ENCODE measurements at regions not wholly inside any gene's neighbourhood (a gene's known extent, or its start where the extent isn't known, plus 50 kb on each side); places are given as distances from the start of the nearest gene placed in this dataset.

GRCh38 chr16:65294165-65294564, 172.3 kb upstream of the CDH11 start:
- POLR2A ChIA-PET = no interaction called here
- no peaks in the 10 kb centered on the region for H3K36me3 ChIP-seq (replicated peaks in 1 of 2; ENCODE audit: control extremely low read depth in 1 of 2, control insufficient read depth in 1 of 2, extremely low read depth in 1 of 2, insufficient read depth in 2 of 2, low read length in 1 of 2)
- Mint-ChIP-seq H3K4me3 (no peak overlapping the region), H3K27me3 (no peaks in the 10 kb centered on the region), H3K4me1 (no peaks in the 10 kb centered on the region), H3K9me3 (ENCODE audit: insufficient read depth) (no peaks in the 10 kb centered on the region), H3K27ac (no peak overlapping the region)
- DNase-seq (no peak), ATAC-seq (ENCODE audit: low read depth) (no peak)
- intact Hi-C loops (cut with micrococcal nuclease) = no loop called here
- no peaks in the 10 kb centered on the region for H3K27me3 ChIP-seq (replicated peaks in 1 of 4; ENCODE audit: control extremely low read depth in 1 of 4, control insufficient read depth in 3 of 4, insufficient read depth in 4 of 4, low read length in 3 of 4)
- no peaks in the 10 kb centered on the region for H3K4me1 ChIP-seq (ENCODE audit: control insufficient read depth in 2 of 2, insufficient read depth in 2 of 2, low read length in 2 of 2)
- peaks cover 0 to 4% (median 0%) of the 10 kb centered on the region in 3 donors for H3K9me3 ChIP-seq (ENCODE audit: control extremely low read depth in 1 of 3, control insufficient read depth in 2 of 3, insufficient read depth in 1 of 3, low read length in 2 of 3)
- H3K27ac ChIP-seq (ENCODE audit: low read length in 2 of 2) = no peak overlapping the region
- no peaks in the 10 kb centered on the region for H4K20me1 ChIP-seq (ENCODE audit: control insufficient read depth, insufficient read depth, low read length, poor library complexity, severe bottlenecking)
- H3K4me2 ChIP-seq (replicated peaks; ENCODE audit: low read depth, low read length, poor library complexity, severe bottlenecking) = no peak overlapping the region
- WGBS (ENCODE audit: insufficient coverage) = 75% methylated on average over 2 of the region's 3 CpGs
- no peak overlapping the region for H2AFZ ChIP-seq (ENCODE audit: insufficient read depth, low read depth, low read length, poor library complexity, severe bottlenecking)
- H3K79me2 ChIP-seq (ENCODE audit: control insufficient read depth, insufficient read depth, low read length) = no peaks in the 10 kb centered on the region
- no peak overlapping the region for H3K9ac ChIP-seq (ENCODE audit: low read length)
- CTCF ChIA-PET = no interaction called here
- no peak overlapping the region for H3K4me3 ChIP-seq (ENCODE audit: control extremely low read depth in 1 of 5, extremely low read depth in 1 of 5, insufficient read depth in 1 of 5, low read depth in 2 of 5, low read length in 4 of 5)
- TF ChIP-seq EZH2 (IDR thresholded peaks at IDR 0.05; ENCODE audit: borderline replicate concordance, insufficient read depth, low read depth, low read length, poor library complexity, severe bottlenecking) (no peak), CTCF (IDR thresholded peaks at IDR 0.05) (no peak)

- no peak overlapping the region for H3K4me2 ChIP-seq (replicated peaks; ENCODE audit: low read depth, low read length, poor library complexity, severe bottlenecking)
- H3K9me3 Mint-ChIP-seq (ENCODE audit: insufficient read depth) = no peaks in the 10 kb centered on the region
- H3K27ac Mint-ChIP-seq = no peak overlapping the region
- H3K9me3 ChIP-seq (ENCODE audit: control extremely low read depth in 1 of 3, control insufficient read depth in 2 of 3, insufficient read depth in 1 of 3, low read length in 2 of 3) = no peaks in the 10 kb centered on the region
- POLR2A ChIA-PET = no interaction called here
- H3K4me3 ChIP-seq (ENCODE audit: control extremely low read depth in 1 of 5, extremely low read depth in 1 of 5, insufficient read depth in 1 of 5, low read depth in 2 of 5, low read length in 4 of 5) = no peak overlapping the region
- intact Hi-C loops (cut with micrococcal nuclease) = no loop called here
- CTCF ChIA-PET = no interaction called here
- H3K27me3 ChIP-seq (replicated peaks in 1 of 4; ENCODE audit: control extremely low read depth in 1 of 4, control insufficient read depth in 3 of 4, insufficient read depth in 4 of 4, low read length in 3 of 4) = no peaks in the 10 kb centered on the region
- no peak overlapping the region for H3K27ac ChIP-seq (ENCODE audit: low read length in 2 of 2)
- no peak overlapping the region for H3K4me3 Mint-ChIP-seq
- TF ChIP-seq CTCF (IDR thresholded peaks at IDR 0.05) = no peak
- no peak for TF ChIP-seq EZH2 (IDR thresholded peaks at IDR 0.05; ENCODE audit: borderline replicate concordance, insufficient read depth, low read depth, low read length, poor library complexity, severe bottlenecking)
- DNase-seq (no peak), ATAC-seq (ENCODE audit: low read depth) (no peak)
- no peaks in the 10 kb centered on the region for H3K79me2 ChIP-seq (ENCODE audit: control insufficient read depth, insufficient read depth, low read length)
- WGBS (ENCODE audit: insufficient coverage) = no CpG with 5 or more reads among the region's 4 CpGs
- H3K36me3 ChIP-seq (replicated peaks in 1 of 2; ENCODE audit: control extremely low read depth in 1 of 2, control insufficient read depth in 1 of 2, extremely low read depth in 1 of 2, insufficient read depth in 2 of 2, low read length in 1 of 2) = no peaks in the 10 kb centered on the region
- H3K27me3 Mint-ChIP-seq = no peaks in the 10 kb centered on the region
- no peaks in the 10 kb centered on the region for H4K20me1 ChIP-seq (ENCODE audit: control insufficient read depth, insufficient read depth, low read length, poor library complexity, severe bottlenecking)
- H3K9ac ChIP-seq (ENCODE audit: low read length) = no peak overlapping the region
- H3K4me1 Mint-ChIP-seq = no peaks in the 10 kb centered on the region
- no peak overlapping the region for H2AFZ ChIP-seq (ENCODE audit: insufficient read depth, low read depth, low read length, poor library complexity, severe bottlenecking)
- H3K4me1 ChIP-seq (ENCODE audit: control insufficient read depth in 2 of 2, insufficient read depth in 2 of 2, low read length in 2 of 2) = no peaks in the 10 kb centered on the region
Observed at GRCh38 chr16:65289022-65289421, 167.2 kb upstream of the CDH11 start.
